ENCODE measurements at regions not wholly inside any gene's neighbourhood (a gene's known extent, or its start where the extent isn't known, plus 50 kb on each side); places are given as distances from the start of the nearest gene placed in this dataset.

DNA sequence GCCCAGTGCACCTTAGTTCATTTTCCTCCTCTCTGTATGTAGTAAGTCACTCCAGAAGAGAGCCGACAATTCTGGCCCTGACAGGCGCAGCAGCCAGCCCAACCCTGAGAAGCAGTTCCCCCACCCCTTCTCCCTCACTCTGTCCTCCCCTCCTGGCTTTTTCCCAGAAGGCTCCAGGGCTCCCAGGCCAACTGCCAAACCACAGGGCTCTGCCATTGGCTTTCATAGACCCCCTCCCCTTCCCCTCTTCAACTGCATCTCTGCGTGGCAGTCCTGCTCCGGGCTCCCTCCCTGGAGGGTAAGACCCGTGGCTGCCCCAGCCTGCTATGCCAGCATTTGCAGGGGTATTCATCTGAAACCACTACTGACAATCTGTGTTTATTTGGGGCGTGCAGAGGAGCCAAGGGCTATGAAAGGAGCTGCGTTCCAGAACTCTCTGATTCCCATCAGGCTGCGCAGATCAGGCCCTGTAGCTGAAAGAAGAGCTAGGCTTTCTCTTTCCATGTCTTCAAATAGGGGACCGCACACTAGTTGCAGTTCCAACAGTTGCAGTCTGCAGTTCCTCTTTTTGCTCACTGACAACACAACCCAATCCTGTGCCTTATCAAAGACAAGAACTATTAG is 388.6 kb upstream of the TNP1 start:
- no peaks in the 10 kb centered on the region for H3K9me2 ChIP-seq
- no peaks in the 10 kb centered on the region for H3F3A ChIP-seq (replicated peaks; ENCODE audit: insufficient read depth)
- no peaks in the 10 kb centered on the region for H3K9me3 ChIP-seq
- 0 out of 2 replicates have a peak overlapping the region, but pooled peaks have one; percentile 61 for H2AFZ ChIP-seq (ENCODE audit: low read depth)
- peak; percentile 74 for DNase-seq
- 69% methylated on average over 9 of the region's 9 CpGs for WGBS (ENCODE audit: low lambda C conversion rate)
- ChIA-PET POLR2A (no interaction called here), CTCF (interaction anchor here (1.0 kb wide), 1 partner anchor 17 kb away, joined by 3 read pairs; no protein-coding TSS in a partner anchor)
- no peaks in the 10 kb centered on the region for H3K36me3 ChIP-seq (replicated peaks in 1 of 2; ENCODE audit: control insufficient read depth in 1 of 2, insufficient read depth in 2 of 2, low read length in 1 of 2)
- H4K20me1 ChIP-seq (ENCODE audit: insufficient read depth) = no peaks in the 10 kb centered on the region
- H3K27ac ChIP-seq (ENCODE audit: low read depth in 2 of 2, low read length in 1 of 2) = peak overlapping the region in 1 of 2 experiments; percentile 81; a peak in 2 of 4 replicates
- peaks cover 9 to 30% of the 10 kb centered on the region in 2 experiments; a peak in 2 of 4 replicates for H3K4me1 ChIP-seq (ENCODE audit: control insufficient read depth in 1 of 2, insufficient read depth in 2 of 2, low read depth in 1 of 2, low read length in 1 of 2)
- H3K4me3 ChIP-seq (ENCODE audit: low read depth in 2 of 2, low read length in 1 of 2) = no peak overlapping the region
- no peaks in the 10 kb centered on the region for H3K27me3 ChIP-seq (ENCODE audit: insufficient read depth)
- H3K9ac ChIP-seq = no peak overlapping the region
- H3K4me2 ChIP-seq = peak overlapping the region; percentile 54; the same call in 1 of the 2 replicates
- H3K79me2 ChIP-seq (ENCODE audit: insufficient read depth) = no peaks in the 10 kb centered on the region
- TF ChIP-seq CHD2 (IDR thresholded peaks at IDR 0.05; ENCODE audit: low read length, partially characterized antibody) (no peak), GABPA (IDR thresholded peaks at IDR 0.05; ENCODE audit: low read depth) (no peak), TEAD4 (IDR thresholded peaks at IDR 0.05; ENCODE audit: borderline replicate concordance, insufficient read depth) (no peak), NRF1 (IDR thresholded peaks at IDR 0.05; ENCODE audit: low read depth, low read length) (no peak), FOXJ3 (CRISPR knock-in tag; IDR thresholded peaks at IDR 0.05) (no peak), RXRA (IDR thresholded peaks at IDR 0.05; ENCODE audit: borderline replicate concordance, low read depth) (no peak), RCOR1 (IDR thresholded peaks at IDR 0.05; ENCODE audit: low read length) (0 out of 2 replicates have a peak, but pooled peaks have one; percentile 5), FOSL2 (IDR thresholded peaks at IDR 0.05; ENCODE audit: borderline replicate concordance, low read depth) (no peak), RFX5 (IDR thresholded peaks at IDR 0.05; ENCODE audit: low read length) (no peak), RAD21 (IDR thresholded peaks at IDR 0.05; ENCODE audit: low read length) (no peak; the same call in 1 of the 2 replicates), TCF12 (IDR thresholded peaks at IDR 0.05) (no peak), GATA2 (CRISPR knock-in tag; IDR thresholded peaks at IDR 0.05) (0 out of 2 replicates have a peak, but pooled peaks have one; percentile 14), ELF1 (IDR thresholded peaks at IDR 0.05) (no peak), EP300 (IDR thresholded peaks at IDR 0.05; ENCODE audit: borderline replicate concordance in 1 of 2, low read depth in 1 of 2, low read length in 1 of 2) (peak in 1 of 2 experiments; percentile 37; a peak in 1 of 4 replicates), SMC3 (IDR thresholded peaks at IDR 0.05; ENCODE audit: low read depth, low read length) (no peak), MXI1 (IDR thresholded peaks at IDR 0.05; ENCODE audit: low read depth, low read length) (no peak), FOXM1 (IDR thresholded peaks at IDR 0.05; ENCODE audit: low read depth) (no peak), TAF1 (IDR thresholded peaks at IDR 0.05; ENCODE audit: borderline replicate concordance, low read depth, low read length) (peak; percentile 30; the same call in 1 of the 2 replicates), JUND (IDR thresholded peaks at IDR 0.05) (no peak)
- TF ChIP-seq, protein P1, sequence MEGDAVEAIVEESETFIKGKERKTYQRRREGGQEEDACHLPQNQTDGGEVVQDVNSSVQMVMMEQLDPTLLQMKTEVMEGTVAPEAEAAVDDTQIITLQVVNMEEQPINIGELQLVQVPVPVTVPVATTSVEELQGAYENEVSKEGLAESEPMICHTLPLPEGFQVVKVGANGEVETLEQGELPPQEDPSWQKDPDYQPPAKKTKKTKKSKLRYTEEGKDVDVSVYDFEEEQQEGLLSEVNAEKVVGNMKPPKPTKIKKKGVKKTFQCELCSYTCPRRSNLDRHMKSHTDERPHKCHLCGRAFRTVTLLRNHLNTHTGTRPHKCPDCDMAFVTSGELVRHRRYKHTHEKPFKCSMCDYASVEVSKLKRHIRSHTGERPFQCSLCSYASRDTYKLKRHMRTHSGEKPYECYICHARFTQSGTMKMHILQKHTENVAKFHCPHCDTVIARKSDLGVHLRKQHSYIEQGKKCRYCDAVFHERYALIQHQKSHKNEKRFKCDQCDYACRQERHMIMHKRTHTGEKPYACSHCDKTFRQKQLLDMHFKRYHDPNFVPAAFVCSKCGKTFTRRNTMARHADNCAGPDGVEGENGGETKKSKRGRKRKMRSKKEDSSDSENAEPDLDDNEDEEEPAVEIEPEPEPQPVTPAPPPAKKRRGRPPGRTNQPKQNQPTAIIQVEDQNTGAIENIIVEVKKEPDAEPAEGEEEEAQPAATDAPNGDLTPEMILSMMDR (IDR thresholded peaks at IDR 0.05) = no peak
- TF ChIP-seq, protein P2, sequence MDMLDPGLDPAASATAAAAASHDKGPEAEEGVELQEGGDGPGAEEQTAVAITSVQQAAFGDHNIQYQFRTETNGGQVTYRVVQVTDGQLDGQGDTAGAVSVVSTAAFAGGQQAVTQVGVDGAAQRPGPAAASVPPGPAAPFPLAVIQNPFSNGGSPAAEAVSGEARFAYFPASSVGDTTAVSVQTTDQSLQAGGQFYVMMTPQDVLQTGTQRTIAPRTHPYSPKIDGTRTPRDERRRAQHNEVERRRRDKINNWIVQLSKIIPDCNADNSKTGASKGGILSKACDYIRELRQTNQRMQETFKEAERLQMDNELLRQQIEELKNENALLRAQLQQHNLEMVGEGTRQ (IDR thresholded peaks at IDR 0.05; ENCODE audit: borderline replicate concordance, low read depth, low read length) = no peak
- TF ChIP-seq, protein P3, sequence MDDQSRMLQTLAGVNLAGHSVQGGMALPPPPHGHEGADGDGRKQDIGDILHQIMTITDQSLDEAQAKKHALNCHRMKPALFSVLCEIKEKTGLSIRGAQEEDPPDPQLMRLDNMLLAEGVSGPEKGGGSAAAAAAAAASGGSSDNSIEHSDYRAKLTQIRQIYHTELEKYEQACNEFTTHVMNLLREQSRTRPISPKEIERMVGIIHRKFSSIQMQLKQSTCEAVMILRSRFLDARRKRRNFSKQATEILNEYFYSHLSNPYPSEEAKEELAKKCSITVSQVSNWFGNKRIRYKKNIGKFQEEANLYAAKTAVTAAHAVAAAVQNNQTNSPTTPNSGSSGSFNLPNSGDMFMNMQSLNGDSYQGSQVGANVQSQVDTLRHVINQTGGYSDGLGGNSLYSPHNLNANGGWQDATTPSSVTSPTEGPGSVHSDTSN (IDR thresholded peaks at IDR 0.05) = peak; percentile 26
- TF ChIP-seq, protein P4, sequence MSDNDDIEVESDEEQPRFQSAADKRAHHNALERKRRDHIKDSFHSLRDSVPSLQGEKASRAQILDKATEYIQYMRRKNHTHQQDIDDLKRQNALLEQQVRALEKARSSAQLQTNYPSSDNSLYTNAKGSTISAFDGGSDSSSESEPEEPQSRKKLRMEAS (IDR thresholded peaks at IDR 0.05; ENCODE audit: low read depth) = no peak
- TF ChIP-seq, protein P5, sequence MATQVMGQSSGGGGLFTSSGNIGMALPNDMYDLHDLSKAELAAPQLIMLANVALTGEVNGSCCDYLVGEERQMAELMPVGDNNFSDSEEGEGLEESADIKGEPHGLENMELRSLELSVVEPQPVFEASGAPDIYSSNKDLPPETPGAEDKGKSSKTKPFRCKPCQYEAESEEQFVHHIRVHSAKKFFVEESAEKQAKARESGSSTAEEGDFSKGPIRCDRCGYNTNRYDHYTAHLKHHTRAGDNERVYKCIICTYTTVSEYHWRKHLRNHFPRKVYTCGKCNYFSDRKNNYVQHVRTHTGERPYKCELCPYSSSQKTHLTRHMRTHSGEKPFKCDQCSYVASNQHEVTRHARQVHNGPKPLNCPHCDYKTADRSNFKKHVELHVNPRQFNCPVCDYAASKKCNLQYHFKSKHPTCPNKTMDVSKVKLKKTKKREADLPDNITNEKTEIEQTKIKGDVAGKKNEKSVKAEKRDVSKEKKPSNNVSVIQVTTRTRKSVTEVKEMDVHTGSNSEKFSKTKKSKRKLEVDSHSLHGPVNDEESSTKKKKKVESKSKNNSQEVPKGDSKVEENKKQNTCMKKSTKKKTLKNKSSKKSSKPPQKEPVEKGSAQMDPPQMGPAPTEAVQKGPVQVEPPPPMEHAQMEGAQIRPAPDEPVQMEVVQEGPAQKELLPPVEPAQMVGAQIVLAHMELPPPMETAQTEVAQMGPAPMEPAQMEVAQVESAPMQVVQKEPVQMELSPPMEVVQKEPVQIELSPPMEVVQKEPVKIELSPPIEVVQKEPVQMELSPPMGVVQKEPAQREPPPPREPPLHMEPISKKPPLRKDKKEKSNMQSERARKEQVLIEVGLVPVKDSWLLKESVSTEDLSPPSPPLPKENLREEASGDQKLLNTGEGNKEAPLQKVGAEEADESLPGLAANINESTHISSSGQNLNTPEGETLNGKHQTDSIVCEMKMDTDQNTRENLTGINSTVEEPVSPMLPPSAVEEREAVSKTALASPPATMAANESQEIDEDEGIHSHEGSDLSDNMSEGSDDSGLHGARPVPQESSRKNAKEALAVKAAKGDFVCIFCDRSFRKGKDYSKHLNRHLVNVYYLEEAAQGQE (IDR thresholded peaks at IDR 0.05; ENCODE audit: low read depth, low read length) = no peak
- TF ChIP-seq, protein P6, sequence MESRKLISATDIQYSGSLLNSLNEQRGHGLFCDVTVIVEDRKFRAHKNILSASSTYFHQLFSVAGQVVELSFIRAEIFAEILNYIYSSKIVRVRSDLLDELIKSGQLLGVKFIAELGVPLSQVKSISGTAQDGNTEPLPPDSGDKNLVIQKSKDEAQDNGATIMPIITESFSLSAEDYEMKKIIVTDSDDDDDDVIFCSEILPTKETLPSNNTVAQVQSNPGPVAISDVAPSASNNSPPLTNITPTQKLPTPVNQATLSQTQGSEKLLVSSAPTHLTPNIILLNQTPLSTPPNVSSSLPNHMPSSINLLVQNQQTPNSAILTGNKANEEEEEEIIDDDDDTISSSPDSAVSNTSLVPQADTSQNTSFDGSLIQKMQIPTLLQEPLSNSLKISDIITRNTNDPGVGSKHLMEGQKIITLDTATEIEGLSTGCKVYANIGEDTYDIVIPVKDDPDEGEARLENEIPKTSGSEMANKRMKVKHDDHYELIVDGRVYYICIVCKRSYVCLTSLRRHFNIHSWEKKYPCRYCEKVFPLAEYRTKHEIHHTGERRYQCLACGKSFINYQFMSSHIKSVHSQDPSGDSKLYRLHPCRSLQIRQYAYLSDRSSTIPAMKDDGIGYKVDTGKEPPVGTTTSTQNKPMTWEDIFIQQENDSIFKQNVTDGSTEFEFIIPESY (IDR thresholded peaks at IDR 0.05; ENCODE audit: borderline replicate concordance, low read depth) = no peak
